GM10266 (cell line): ENCODE measurements at regions not wholly inside any gene's neighbourhood (a gene's known extent, or its start where the extent isn't known, plus 50 kb on each side); places are given as distances from the start of the nearest gene placed in this dataset.

ENCODE experiments used
- DNase-seq: peaks from one replicate; pipeline ENCODE4 v3.0.0; 2012; ENCODE audit errors: extremely low spot score
- CTCF ChIP-seq: IDR thresholded peaks from 2 replicates; pipeline ENCODE4 v1.5.1; 2012; ENCODE audit warnings: mild to moderate bottlenecking, low read depth; ENCODE audit not compliant: control insufficient read depth, insufficient read depth; ENCODE audit errors: missing control alignments

- TF ChIP-seq CTCF: no peak
- no peak for DNase-seq
These were observed 145.6 kb upstream of the THBS1 start for GRCh38 chr15:39435244-39435643.

- TF ChIP-seq CTCF: no peak
- no peak for DNase-seq
These were observed 142.6 kb upstream of the THBS1 start for GRCh38 chr15:39438260-39438659.

GRCh38 chr15:39438799-39439592, 141.9 kb upstream of the THBS1 start:
- TF ChIP-seq CTCF: no peak
- DNase-seq: no peak

GRCh38 chr15:39442898-39443297, 138.0 kb upstream of the THBS1 start:
- TF ChIP-seq CTCF: no peak
- DNase-seq: no peak

GRCh38 chr15:39443659-39444219, 137.1 kb upstream of the THBS1 start:
- no peak for TF ChIP-seq CTCF
- DNase-seq: no peak

GRCh38 chr15:39444735-39445470, 136.0 kb upstream of the THBS1 start:
- no peak for TF ChIP-seq CTCF
- no peak for DNase-seq

GRCh38 chr15:39445931-39446330, 134.9 kb upstream of the THBS1 start:
- no peak for DNase-seq
- TF ChIP-seq CTCF: no peak
